Astrocyte (in vitro differentiated cells and primary cell): ENCODE measurements at regions not wholly inside any gene's neighbourhood (a gene's known extent, or its start where the extent isn't known, plus 50 kb on each side); places are given as distances from the start of the nearest gene placed in this dataset.

Source experiments
- DNase-seq: peaks from one replicate; pipeline ENCODE4 v3.0.0-alpha.2; 2010; ENCODE audit warnings: low read depth
- FAIRE-seq: peaks from 2 replicates; lab custom pipeline; 2011; peaks lifted over from hg19 to GRCh38; lab: Jason Lieb, UNC
- H2AFZ ChIP-seq: 2 replicates; pipeline ENCODE4 v1.6.0; 2012; ENCODE audit warnings: low read depth, low read length, inconsistent platforms
- H3K27ac ChIP-seq: 2 replicates; pipeline ENCODE4 v1.5.1; 2011; ENCODE audit warnings: low read depth, low read length, inconsistent platforms
- H3K27me3 ChIP-seq: 2 replicates; pipeline ENCODE4 v1.6.0; 2011; ENCODE audit warnings: low read length, inconsistent platforms; ENCODE audit not compliant: insufficient read depth
- H3K36me3 ChIP-seq: 2 replicates; pipeline ENCODE4 v1.5.1; 2011; ENCODE audit warnings: low read length, inconsistent platforms; ENCODE audit not compliant: insufficient read depth
- H3K4me1 ChIP-seq: 2 replicates; pipeline ENCODE4 v1.5.1; 2011; ENCODE audit warnings: low read length, inconsistent platforms; ENCODE audit not compliant: insufficient read depth
- H3K4me2 ChIP-seq: 2 replicates; pipeline ENCODE4 v1.6.0; 2012; ENCODE audit warnings: low read length, inconsistent platforms
- H3K4me3 ChIP-seq: 2 replicates; pipeline ENCODE4 v1.5.1; 2011; ENCODE audit warnings: low read depth, mild to moderate bottlenecking, low read length, inconsistent platforms; ENCODE audit not compliant: insufficient read depth
- H3K79me2 ChIP-seq: 2 replicates; pipeline ENCODE4 v1.6.0; 2012; ENCODE audit warnings: mild to moderate bottlenecking, low read length, inconsistent platforms; ENCODE audit not compliant: insufficient read depth
- H3K9ac ChIP-seq: 2 replicates; pipeline ENCODE4 v1.6.0; 2012; ENCODE audit warnings: mild to moderate bottlenecking, low read length, inconsistent platforms
- H3K9me3 ChIP-seq: 2 replicates; pipeline ENCODE4 v1.5.1; 2012; ENCODE audit warnings: low read depth, mild to moderate bottlenecking, low read length, inconsistent platforms; ENCODE audit not compliant: insufficient read depth
- H4K20me1 ChIP-seq: 2 replicates; pipeline ENCODE4 v1.6.0; 2012; ENCODE audit warnings: low read length, inconsistent platforms; ENCODE audit not compliant: insufficient read depth
- H3K27ac Mint-ChIP-seq: one replicate; pipeline ENCODE4 v1.8.0; 2021; ENCODE audit warnings: mild to moderate bottlenecking, mixed read lengths; ENCODE audit not compliant: unreplicated experiment
- H3K27me3 Mint-ChIP-seq: one replicate; pipeline ENCODE4 v1.8.0; 2021; ENCODE audit warnings: low read depth, mixed read lengths; ENCODE audit not compliant: unreplicated experiment
- H3K36me3 Mint-ChIP-seq: one replicate; pipeline ENCODE4 v1.8.0; 2021; ENCODE audit warnings: low read depth, mixed read lengths; ENCODE audit not compliant: unreplicated experiment
- H3K4me1 Mint-ChIP-seq: one replicate; pipeline ENCODE4 v1.8.0; 2021; ENCODE audit warnings: low read depth, mixed read lengths; ENCODE audit not compliant: unreplicated experiment
- H3K4me3 Mint-ChIP-seq: one replicate; pipeline ENCODE4 v1.8.0; 2021; ENCODE audit warnings: mild to moderate bottlenecking, moderate library complexity, mixed read lengths; ENCODE audit not compliant: unreplicated experiment
- H3K9me3 Mint-ChIP-seq: one replicate; pipeline ENCODE4 v1.8.0; 2021; ENCODE audit warnings: mild to moderate bottlenecking, mixed read lengths; ENCODE audit not compliant: unreplicated experiment
- CTCF ChIP-seq: IDR thresholded peaks from 2 replicates; pipeline ENCODE4 v1.5.1; 2011; ENCODE audit warnings: low read depth, mild to moderate bottlenecking, inconsistent platforms, low read length, moderate library complexity; ENCODE audit not compliant: insufficient read depth
- EZH2 ChIP-seq: IDR thresholded peaks from 2 replicates; pipeline ENCODE4 v1.6.1; 2012; ENCODE audit warnings: mild to moderate bottlenecking, low read length, inconsistent platforms; ENCODE audit not compliant: insufficient read depth

GRCh38 chr18:34583895-34584294, 126.2 kb upstream of the DTNA start:
- Mint-ChIP-seq H3K4me1 (no peaks in the 10 kb centered on the region), H3K27ac (no peak overlapping the region), H3K4me3 (no peak overlapping the region), H3K9me3 (no peaks in the 10 kb centered on the region), H3K27me3 (no peaks in the 10 kb centered on the region), H3K36me3 (no peaks in the 10 kb centered on the region)
- Histone ChIP-seq H3K4me2 (no peak overlapping the region), H3K36me3 (no peaks in the 10 kb centered on the region), H3K4me1 (no peaks in the 10 kb centered on the region), H3K79me2 (no peaks in the 10 kb centered on the region), H4K20me1 (no peaks in the 10 kb centered on the region), H3K9ac (no peak overlapping the region), H2AFZ (no peak overlapping the region), H3K27me3 (no peaks in the 10 kb centered on the region), H3K9me3 (no peaks in the 10 kb centered on the region), H3K27ac (no peak overlapping the region), H3K4me3 (no peak overlapping the region)
- no peak for FAIRE-seq
- TF ChIP-seq CTCF, result no peak
- no peak for TF ChIP-seq EZH2
- no peak for DNase-seq

- H4K20me1 ChIP-seq, result no peaks in the 10 kb centered on the region
- no peaks in the 10 kb centered on the region for H3K9me3 ChIP-seq
- no peak overlapping the region for H3K27ac Mint-ChIP-seq
- H3K4me3 Mint-ChIP-seq, result no peak overlapping the region
- H3K4me1 Mint-ChIP-seq, result peaks cover 22% of the 10 kb centered on the region
- H3K79me2 ChIP-seq, result no peaks in the 10 kb centered on the region
- DNase-seq (no peak), FAIRE-seq (no peak)
- H3K9me3 Mint-ChIP-seq, result no peaks in the 10 kb centered on the region
- H3K36me3 ChIP-seq, result no peaks in the 10 kb centered on the region
- H3K36me3 Mint-ChIP-seq, result no peaks in the 10 kb centered on the region
- no peak for TF ChIP-seq CTCF
- no peak for TF ChIP-seq EZH2
- no peak overlapping the region for H3K27ac ChIP-seq
- H3K9ac ChIP-seq, result no peak overlapping the region
- H3K27me3 ChIP-seq, result no peaks in the 10 kb centered on the region
- no peaks in the 10 kb centered on the region for H3K27me3 Mint-ChIP-seq
- H2AFZ ChIP-seq, result no peak overlapping the region
- no peak overlapping the region for H3K4me2 ChIP-seq
- H3K4me3 ChIP-seq, result no peak overlapping the region
- no peaks in the 10 kb centered on the region for H3K4me1 ChIP-seq
These were observed 119.6 kb upstream of the DTNA start for GRCh38 chr18:34590503-34590902.

GRCh38 chr18:34591920-34592444, 118.1 kb upstream of the DTNA start:
- H3K36me3 Mint-ChIP-seq, result no peaks in the 10 kb centered on the region
- Histone ChIP-seq H3K27ac (no peak overlapping the region), H3K36me3 (no peaks in the 10 kb centered on the region), H2AFZ (peak overlapping the region; percentile 81), H3K4me3 (no peak overlapping the region), H3K27me3 (no peaks in the 10 kb centered on the region), H4K20me1 (no peaks in the 10 kb centered on the region), H3K4me2 (no peak overlapping the region), H3K79me2 (no peaks in the 10 kb centered on the region), H3K9me3 (no peaks in the 10 kb centered on the region), H3K9ac (no peak overlapping the region), H3K4me1 (no peaks in the 10 kb centered on the region)
- peak overlapping the region; percentile 88 for H3K4me3 Mint-ChIP-seq
- no peak for DNase-seq
- H3K4me1 Mint-ChIP-seq, result peaks cover 24% of the 10 kb centered on the region
- H3K27me3 Mint-ChIP-seq, result no peaks in the 10 kb centered on the region
- FAIRE-seq, result no peak
- TF ChIP-seq CTCF (no peak), EZH2 (no peak)
- no peak overlapping the region for H3K27ac Mint-ChIP-seq
- no peaks in the 10 kb centered on the region for H3K9me3 Mint-ChIP-seq
